Fibroblast of lung (primary cell): ENCODE measurements at regions not wholly inside any gene's neighbourhood (a gene's known extent, or its start where the extent isn't known, plus 50 kb on each side); places are given as distances from the start of the nearest gene placed in this dataset.

Experiments
- EZH2 ChIP-seq: IDR thresholded peaks from 2 replicates; pipeline ENCODE4 v1.5.1; 2012; ENCODE audit warnings: low read length, control low read depth, mild to moderate bottlenecking; ENCODE audit errors: missing control alignments
- TF ChIP-seq, protein P1 (sequence below), 2 donors: IDR thresholded peaks in 1 of 2; conservative IDR thresholded peaks in 1 of 2; 1 replicate in 1 of 2; 2 replicates in 1 of 2; pipeline ENCODE4 v1.5.1; 2011 to 2012; ENCODE audit warnings: low read length in 2 of 2, control low read depth in 1 of 2, inconsistent platforms in 1 of 2, low read depth in 1 of 2, mild to moderate bottlenecking in 1 of 2

DNA sequence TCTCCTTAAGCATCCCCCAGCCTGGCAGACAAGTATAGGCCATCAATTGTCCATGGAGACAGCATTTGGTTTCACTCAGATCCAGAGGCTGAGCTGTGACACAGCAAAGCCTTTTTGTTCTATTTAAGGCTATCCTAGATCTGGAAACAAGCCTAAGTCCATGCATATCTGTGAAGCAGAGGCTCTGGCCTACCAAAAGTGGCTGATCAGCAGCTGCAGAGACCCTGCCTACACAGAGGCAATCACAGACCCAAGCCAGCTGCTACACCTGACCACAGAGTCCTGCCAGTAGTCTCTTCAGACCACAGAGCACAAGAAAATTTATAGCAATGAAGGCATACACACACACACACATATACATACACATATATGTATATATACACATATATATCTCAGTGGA is 501.7 kb upstream of the ARPP21 start:
- TF ChIP-seq, protein P1, sequence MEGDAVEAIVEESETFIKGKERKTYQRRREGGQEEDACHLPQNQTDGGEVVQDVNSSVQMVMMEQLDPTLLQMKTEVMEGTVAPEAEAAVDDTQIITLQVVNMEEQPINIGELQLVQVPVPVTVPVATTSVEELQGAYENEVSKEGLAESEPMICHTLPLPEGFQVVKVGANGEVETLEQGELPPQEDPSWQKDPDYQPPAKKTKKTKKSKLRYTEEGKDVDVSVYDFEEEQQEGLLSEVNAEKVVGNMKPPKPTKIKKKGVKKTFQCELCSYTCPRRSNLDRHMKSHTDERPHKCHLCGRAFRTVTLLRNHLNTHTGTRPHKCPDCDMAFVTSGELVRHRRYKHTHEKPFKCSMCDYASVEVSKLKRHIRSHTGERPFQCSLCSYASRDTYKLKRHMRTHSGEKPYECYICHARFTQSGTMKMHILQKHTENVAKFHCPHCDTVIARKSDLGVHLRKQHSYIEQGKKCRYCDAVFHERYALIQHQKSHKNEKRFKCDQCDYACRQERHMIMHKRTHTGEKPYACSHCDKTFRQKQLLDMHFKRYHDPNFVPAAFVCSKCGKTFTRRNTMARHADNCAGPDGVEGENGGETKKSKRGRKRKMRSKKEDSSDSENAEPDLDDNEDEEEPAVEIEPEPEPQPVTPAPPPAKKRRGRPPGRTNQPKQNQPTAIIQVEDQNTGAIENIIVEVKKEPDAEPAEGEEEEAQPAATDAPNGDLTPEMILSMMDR (conservative IDR thresholded peaks at IDR 0.05 in 1 of 2, IDR thresholded peaks at IDR 0.05 in 1 of 2; ENCODE audit: low read depth in 1 of 2, low read length in 2 of 2) = no peak
- TF ChIP-seq EZH2 = no peak
